ENCODE measurements at regions not wholly inside any gene's neighbourhood (a gene's known extent, or its start where the extent isn't known, plus 50 kb on each side); places are given as distances from the start of the nearest gene placed in this dataset.

DNA sequence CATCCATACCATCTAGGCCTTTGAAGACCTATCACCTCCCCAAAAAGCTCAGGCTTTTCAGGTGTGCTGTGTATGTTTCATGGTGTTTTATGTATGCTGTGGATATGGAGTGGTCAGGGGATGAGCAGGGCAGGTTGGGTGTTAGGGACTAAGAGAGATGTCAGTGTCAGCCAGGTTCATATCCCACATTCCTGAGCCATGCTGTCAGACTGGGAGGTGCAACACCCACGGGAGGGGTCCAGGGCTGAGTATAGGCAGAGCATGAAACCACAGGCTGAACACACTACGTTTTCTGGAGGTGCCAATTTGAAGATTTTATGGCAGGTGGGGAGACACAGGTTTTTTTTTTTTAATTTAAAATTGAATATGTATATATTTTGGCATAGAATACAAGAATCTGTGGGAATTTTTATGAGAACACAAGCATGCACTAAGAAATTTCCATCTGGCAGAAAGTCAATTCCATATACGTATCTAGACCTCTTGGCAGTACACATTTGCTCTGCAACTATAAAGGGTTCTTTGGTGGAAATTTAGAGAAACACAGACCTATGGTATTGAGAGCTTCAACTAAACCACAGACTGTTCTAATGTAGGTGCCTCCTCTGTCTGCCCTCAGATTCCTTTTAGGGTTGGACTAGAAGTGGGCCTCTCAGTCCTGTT, 101.9 kb upstream of the RNU6-1 start:
- TF ChIP-seq, protein P1, sequence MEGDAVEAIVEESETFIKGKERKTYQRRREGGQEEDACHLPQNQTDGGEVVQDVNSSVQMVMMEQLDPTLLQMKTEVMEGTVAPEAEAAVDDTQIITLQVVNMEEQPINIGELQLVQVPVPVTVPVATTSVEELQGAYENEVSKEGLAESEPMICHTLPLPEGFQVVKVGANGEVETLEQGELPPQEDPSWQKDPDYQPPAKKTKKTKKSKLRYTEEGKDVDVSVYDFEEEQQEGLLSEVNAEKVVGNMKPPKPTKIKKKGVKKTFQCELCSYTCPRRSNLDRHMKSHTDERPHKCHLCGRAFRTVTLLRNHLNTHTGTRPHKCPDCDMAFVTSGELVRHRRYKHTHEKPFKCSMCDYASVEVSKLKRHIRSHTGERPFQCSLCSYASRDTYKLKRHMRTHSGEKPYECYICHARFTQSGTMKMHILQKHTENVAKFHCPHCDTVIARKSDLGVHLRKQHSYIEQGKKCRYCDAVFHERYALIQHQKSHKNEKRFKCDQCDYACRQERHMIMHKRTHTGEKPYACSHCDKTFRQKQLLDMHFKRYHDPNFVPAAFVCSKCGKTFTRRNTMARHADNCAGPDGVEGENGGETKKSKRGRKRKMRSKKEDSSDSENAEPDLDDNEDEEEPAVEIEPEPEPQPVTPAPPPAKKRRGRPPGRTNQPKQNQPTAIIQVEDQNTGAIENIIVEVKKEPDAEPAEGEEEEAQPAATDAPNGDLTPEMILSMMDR (conservative IDR thresholded peaks at IDR 0.05 in 1 of 2, IDR thresholded peaks at IDR 0.05 in 1 of 2; ENCODE audit: extremely low read depth in 1 of 2, insufficient read depth in 1 of 2, low read depth in 1 of 2, low read length in 2 of 2) = no peak
- TF ChIP-seq EZH2 (IDR thresholded peaks at IDR 0.05; ENCODE audit: borderline replicate concordance, low read length) = no peak

Measured in mammary epithelial cell (primary cell).